HK-2 (cell line): ENCODE measurements at regions not wholly inside any gene's neighbourhood (a gene's known extent, or its start where the extent isn't known, plus 50 kb on each side); places are given as distances from the start of the nearest gene placed in this dataset.

Experiments used
- DNase-seq: peaks from one replicate; pipeline ENCODE4 v3.0.0-alpha.2; 2018; ENCODE audit not compliant: unreplicated experiment

DNA sequence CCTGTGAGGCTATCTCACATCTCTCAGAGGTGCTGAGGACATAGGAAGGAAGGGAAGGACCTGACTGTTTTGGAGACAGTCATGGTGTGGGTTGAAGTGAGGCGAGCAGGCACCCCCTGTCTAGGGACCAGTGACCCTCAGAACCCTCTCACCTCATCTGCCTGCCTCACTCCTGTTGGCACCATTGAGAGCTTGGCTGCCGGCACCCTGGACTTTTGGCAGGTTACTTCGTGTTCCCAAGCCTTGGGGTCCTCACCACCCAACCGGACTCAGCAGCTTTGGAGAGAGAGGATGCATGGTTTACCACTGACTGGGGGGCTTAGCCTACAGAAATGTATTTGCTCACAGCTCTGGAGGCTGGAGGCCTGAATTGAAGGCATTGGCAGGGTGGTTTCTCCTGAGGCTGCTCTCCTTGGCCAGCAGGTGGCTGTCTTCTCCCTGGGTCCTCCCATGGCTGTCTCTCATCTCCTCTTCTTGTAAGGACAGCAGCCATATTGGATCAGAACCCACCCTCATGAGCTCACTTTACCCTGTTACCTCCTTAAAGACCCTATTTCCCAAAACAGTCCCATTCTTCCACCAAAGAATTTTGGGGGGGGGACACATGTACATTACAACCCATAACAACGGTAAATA, 142.0 kb downstream of the TSN start:
- peak; percentile 32 for DNase-seq

GRCh38 chr2:121898483-121898882, 143.0 kb downstream of the TSN start:
- DNase-seq: no peak

DNA sequence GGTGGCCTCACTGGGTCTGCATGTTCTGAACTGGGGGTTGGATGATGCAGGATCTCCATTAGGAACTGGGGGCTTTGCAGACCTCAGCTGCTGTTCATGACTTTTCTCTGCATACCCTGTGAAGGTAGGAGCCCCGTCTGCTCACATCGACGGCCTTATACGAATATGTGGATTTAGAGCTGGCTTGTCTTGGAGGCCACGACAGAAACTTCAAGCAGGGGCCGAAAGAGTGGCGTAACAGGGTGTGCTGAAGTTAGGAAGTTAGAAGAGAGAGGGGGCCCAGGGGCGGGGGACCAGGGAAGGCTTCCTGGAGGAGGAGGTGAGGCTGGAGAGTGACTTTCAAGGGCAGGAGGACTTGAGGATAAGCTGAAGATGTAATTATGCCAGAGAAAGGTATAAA, 144.9 kb downstream of the TSN start:
- no peak for DNase-seq

- DNase-seq: no peak
Measured at GRCh38 chr2:121902171-121902591, 146.7 kb downstream of the TSN start.

DNA sequence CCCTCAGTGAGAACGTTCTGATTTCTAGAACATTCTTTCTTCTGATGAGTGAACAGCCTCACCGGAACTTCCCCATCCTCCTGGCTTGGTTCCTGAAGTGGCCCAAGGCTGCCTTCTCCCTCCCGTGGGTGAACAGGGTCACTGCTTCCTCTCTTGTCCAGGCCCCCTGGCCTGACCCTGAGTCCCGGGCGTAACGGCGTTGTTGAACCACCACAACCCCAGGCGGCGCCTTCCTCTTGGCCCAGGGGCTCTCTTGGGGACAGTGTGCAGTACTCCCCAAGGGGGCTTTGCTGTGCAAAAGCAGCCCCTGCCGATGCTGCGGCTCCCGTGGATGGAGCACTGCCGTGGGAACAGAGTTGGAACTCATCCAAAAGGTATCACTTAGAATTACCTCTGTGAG, 147.2 kb downstream of the TSN start:
- no peak for DNase-seq

DNA sequence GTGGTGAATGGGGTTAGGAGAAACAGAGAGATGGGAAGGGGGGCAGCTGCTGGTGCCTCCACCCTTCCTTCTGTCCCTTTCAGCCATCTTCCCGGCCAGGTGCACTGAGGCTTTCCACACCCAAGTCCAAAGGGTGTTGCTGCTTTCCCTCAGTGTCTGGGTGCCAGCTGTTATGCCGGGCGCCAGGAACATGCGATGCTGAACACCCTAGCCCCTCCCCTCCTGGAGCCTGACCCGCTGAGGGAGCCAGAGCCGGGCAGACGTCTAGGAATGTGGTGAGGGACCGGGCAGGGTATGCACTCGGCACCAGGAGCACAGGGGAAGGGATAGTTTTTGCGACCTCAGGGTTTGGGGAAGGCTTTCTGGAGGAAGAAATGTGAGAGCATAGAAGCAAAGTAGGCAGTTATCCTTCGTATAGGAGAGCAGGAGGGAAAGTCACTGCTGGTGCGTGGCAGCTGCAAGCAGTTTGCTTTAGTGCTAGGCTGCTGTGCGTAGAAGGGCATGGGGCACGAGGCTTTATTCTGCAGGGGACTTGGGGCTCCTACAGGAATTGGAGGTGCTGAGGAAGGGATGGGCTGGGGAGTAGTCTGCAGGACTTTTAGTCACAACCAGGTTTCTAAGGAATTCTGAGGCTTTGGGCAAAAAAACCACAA, 147.7 kb downstream of the TSN start:
- no peak for DNase-seq

DNA sequence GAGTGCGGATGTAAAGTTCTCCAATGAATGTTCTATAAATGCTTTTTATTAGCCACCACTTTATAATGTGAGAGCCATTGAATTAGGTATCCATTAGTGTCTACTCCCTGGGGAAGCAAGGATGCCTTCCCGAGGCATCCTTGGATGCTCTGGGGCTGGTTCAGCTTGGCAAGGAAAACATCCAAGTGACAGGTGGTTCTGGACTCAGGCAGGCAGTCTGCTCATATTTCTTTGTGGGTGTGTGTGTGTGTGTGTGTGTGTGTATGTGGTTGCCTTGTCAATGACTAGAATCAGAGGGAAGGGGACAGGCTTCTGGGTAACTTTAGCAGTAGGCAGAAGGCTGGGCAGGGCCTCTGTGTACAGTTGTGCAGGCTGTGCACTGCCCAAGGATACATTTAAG, 149.2 kb downstream of the TSN start:
- no peak for DNase-seq

GRCh38 chr2:121905201-121905600, 149.8 kb downstream of the TSN start:
- no peak for DNase-seq

DNA sequence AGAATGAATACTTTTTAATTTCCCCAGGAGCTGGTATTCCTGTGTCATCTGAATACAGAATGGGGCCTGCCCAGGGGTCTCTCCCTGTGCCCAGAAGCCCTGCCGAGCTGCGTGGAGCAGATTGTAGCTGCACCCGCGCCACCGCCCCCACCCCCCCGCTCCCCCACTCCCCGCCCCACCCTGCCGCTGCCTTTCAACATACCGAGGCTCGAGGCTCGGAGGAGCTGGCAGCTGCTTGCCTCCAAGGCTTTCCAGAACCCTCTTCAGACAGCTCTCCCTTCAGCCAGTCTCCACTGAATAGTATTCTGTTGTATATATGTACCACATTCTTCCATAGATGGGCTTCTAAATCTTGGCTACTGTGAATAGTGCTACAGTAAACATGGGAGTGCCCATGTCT, 150.7 kb downstream of the TSN start:
- DNase-seq: no peak

DNA sequence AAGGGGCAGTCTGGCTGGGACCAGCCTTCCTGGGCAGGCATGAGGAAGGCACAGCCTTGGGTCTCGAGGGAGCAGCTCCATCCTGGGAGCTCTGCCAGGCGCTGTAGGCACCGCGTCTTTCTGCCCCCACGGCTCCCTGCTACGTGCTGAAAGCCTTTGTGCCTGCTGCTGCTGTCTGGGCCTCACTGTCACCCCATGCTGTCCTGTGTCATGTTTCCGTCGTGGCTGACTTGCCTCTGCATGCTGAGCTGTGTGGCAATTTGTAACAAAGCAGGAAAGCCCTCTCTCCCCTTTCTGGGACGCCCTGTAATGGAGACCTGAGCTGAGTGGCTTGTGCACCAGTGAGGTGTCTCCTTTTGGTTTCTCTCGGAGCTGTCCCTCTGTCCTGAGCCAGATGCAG, 152.5 kb downstream of the TSN start:
- DNase-seq: no peak

DNA sequence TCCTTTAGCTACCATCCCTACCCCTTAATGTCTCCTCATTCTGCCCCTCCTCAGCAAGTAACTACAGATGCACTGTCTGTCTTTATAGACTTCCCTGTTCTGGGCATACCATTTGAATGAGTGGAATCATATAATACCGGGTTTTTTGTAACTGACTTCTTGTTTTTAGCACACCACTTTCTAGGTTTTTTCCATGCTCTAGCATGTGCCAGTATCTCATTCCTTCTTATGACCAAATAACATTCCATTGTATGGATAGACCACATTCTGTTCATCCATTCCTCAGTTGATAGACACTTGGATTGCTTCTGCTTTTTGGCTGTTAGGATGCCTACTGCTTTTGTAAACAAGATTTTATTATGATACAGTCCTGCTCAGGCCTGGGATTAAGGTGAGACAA, 154.7 kb downstream of the TSN start:
- DNase-seq: no peak

DNA sequence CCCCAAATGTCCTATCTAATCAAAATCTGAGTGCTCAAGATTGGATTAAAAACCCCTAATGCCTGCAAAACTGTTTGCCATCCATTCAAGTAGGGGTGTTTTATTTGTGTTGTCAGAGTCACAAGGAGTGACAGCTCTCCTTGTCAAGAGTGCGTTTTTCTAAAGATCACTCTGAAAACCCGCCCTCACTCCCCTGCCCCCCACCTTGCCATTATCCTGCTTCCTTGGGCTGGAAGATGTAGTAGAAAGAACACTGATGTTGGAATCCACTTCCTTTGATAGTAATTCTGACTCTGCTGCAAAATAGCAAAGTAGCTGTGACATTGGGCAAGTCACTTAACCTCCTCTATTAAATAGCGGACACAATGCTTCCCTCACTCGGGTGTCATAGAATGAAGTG, 155.6 kb downstream of the TSN start:
- DNase-seq: no peak

DNA sequence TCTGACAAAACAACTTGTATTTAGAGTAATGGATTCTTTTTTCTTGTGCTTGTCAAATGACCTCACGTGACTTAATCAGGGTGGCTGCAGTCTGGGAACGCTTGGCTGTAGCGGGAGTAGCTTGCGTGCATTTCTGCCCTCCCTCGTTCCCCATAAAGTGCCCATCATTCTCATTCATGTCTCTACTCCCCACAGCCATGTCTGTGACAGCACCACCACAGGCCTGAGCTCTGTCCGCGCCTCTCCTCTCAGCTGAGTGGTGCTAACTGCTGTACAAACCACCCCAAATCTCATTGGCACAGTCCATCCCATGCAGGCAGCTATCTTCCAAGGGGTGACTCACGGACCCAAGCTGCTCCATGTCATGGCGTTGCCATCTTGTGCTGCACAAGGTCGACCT, 161.7 kb downstream of the TSN start:
- no peak for DNase-seq

GRCh38 chr2:121918231-121918630, 162.8 kb downstream of the TSN start:
- no peak for DNase-seq

GRCh38 chr2:121919803-121920202, 164.4 kb downstream of the TSN start:
- DNase-seq: no peak

DNA sequence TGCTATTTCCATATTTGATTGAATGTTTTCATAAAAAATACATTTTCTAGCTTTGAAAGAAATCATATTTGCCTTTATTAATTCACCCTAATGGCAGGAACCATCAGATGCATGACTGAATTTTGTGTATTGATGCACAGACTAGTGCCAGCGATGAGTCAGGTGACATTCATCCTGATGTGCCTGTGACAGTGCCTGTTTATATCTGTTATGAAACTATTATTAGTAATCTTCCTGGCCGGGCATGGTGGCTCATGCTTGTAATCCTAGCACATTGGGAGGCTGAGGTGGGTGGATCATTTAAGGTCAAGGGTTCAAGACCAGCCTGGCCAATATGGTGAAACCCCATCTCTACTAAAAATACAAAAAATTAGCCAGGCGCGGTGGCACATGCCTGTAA, 170.0 kb downstream of the TSN start:
- no peak for DNase-seq

- DNase-seq: no peak
Measured at GRCh38 chr2:121943285-121943684, 187.8 kb downstream of the TSN start.

DNA sequence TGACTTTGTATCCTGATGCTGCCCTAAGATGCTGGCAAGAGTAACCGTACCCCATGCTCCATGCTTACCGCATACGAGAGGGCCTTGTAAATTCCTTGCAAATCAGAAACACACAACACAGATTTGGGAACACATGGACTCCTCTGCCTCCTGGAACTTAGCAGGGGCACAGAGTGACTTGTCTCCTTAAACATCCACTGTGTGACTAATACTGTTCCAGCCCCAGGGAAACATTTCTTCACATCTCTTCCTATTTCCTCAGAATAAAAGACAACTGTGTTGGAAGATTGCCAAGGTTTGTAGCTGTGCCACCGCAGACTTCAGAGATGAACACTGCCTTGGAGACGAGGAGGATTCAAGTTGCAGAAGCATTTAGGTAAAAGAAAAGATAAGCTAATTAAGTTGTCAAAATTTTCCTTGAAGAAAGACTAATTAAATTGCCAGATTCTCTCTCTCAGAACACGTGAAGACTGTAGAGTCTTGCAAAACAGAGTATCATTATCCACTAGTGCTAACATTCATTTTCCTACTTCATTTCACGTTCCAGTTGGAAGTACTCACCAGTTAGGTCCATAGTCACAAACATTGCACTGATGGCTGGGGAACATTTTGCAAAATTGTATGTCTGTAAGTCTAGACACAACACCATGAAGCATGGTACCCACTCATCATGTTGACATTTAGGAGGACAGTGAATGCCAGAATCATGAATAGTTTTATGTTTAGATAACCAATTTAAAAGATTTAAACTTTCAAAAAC, 188.8 kb downstream of the TSN start:
- no peak for DNase-seq

GRCh38 chr2:121947674-121948073, 192.2 kb downstream of the TSN start:
- no peak for DNase-seq

- no peak for DNase-seq
Measured at GRCh38 chr2:121949271-121949670, 193.8 kb downstream of the TSN start.

DNA sequence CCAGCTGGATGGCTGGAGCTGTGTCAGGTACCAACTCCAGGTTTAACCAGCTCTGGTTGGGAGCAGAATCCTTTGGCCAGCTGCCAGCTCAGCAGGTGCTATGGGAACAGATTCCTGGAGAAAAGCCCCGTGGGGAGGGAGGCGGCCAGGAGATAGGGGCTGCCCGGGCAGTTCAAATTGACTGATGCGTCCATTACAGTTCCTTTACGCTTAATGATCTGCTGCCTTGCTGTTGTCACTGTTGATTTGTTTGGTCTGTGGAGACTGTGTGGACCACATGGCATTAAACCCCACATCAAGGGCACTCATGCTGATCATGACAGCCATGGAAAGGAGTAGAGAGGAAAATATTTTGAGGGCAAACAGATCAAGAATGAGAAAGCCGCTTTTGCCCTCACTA, 200.0 kb downstream of the TSN start:
- no peak for DNase-seq

DNA sequence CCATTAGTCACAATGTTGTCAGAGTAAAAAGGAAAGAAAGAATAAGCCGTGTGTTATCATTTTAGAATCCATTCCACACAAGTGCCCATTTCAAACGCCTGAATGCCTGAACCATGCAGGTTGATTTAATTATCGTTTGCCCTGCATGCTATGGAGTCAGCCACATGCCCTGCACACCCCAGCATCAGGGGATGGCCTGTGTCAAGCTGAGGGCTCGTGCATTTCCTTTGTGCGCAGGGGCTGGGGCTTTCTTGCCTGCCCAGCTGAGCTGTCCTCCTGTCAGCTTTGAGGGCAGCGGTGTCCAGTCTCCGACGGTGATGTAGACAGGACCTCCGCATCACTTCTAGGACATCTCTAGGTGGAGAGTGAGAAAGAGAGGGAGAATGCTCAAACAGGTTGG, 200.4 kb downstream of the TSN start:
- DNase-seq: no peak

- no peak for DNase-seq
Measured at GRCh38 chr2:121960251-121960650, 204.8 kb downstream of the TSN start.
